HT1080 (cell line): ENCODE measurements at regions not wholly inside any gene's neighbourhood (a gene's known extent, or its start where the extent isn't known, plus 50 kb on each side); places are given as distances from the start of the nearest gene placed in this dataset.

Experiments
- DNase-seq: peaks from one replicate; pipeline ENCODE4 v3.0.0-alpha.2; 2015; ENCODE audit warnings: low read depth

- DNase-seq, result no peak
Observed at GRCh38 chr13:111893607-111894443, 173.1 kb upstream of the SOX1 start.

- no peak for DNase-seq
Observed at GRCh38 chr13:111895896-111896821, 170.8 kb upstream of the SOX1 start.

GRCh38 chr13:111897178-111897845 is 169.6 kb upstream of the SOX1 start:
- no peak for DNase-seq

GRCh38 chr13:111897846-111898215 is 169.1 kb upstream of the SOX1 start:
- no peak for DNase-seq

- DNase-seq, result no peak
Observed at GRCh38 chr13:111898956-111899713, 167.8 kb upstream of the SOX1 start.

- DNase-seq, result no peak
Observed at GRCh38 chr13:111899714-111900389, 167.1 kb upstream of the SOX1 start.

GRCh38 chr13:111900390-111901131 is 166.4 kb upstream of the SOX1 start:
- no peak for DNase-seq

- no peak for DNase-seq
Observed at GRCh38 chr13:111901267-111901915, 165.6 kb upstream of the SOX1 start.

GRCh38 chr13:111902726-111903125 is 164.2 kb upstream of the SOX1 start:
- DNase-seq, result no peak

- DNase-seq, result no peak
Observed at GRCh38 chr13:111903143-111903542, 163.8 kb upstream of the SOX1 start.

GRCh38 chr13:111904166-111904565 is 162.8 kb upstream of the SOX1 start:
- no peak for DNase-seq

- DNase-seq, result no peak
Observed at GRCh38 chr13:111904701-111905608, 162.0 kb upstream of the SOX1 start.

- no peak for DNase-seq
Observed at GRCh38 chr13:111905609-111905945, 161.4 kb upstream of the SOX1 start.

- no peak for DNase-seq
Observed at GRCh38 chr13:111906306-111906705, 160.6 kb upstream of the SOX1 start.

- DNase-seq, result no peak
Observed at GRCh38 chr13:111906816-111907215, 160.1 kb upstream of the SOX1 start.

GRCh38 chr13:111907341-111907880 is 159.5 kb upstream of the SOX1 start:
- no peak for DNase-seq

GRCh38 chr13:111908361-111908760 is 158.6 kb upstream of the SOX1 start:
- no peak for DNase-seq

- DNase-seq, result no peak
Observed at GRCh38 chr13:111908981-111909380, 158.0 kb upstream of the SOX1 start.
